Fibroblast of lung (primary cell): ENCODE measurements at regions not wholly inside any gene's neighbourhood (a gene's known extent, or its start where the extent isn't known, plus 50 kb on each side); places are given as distances from the start of the nearest gene placed in this dataset.

Experiments
- EZH2 ChIP-seq: IDR thresholded peaks from 2 replicates; pipeline ENCODE4 v1.5.1; 2012; ENCODE audit warnings: low read length, control low read depth, mild to moderate bottlenecking; ENCODE audit errors: missing control alignments
- TF ChIP-seq, protein P1 (sequence below), 2 donors: IDR thresholded peaks in 1 of 2; conservative IDR thresholded peaks in 1 of 2; 1 replicate in 1 of 2; 2 replicates in 1 of 2; pipeline ENCODE4 v1.5.1; 2011 to 2012; ENCODE audit warnings: low read length in 2 of 2, control low read depth in 1 of 2, inconsistent platforms in 1 of 2, low read depth in 1 of 2, mild to moderate bottlenecking in 1 of 2

DNA sequence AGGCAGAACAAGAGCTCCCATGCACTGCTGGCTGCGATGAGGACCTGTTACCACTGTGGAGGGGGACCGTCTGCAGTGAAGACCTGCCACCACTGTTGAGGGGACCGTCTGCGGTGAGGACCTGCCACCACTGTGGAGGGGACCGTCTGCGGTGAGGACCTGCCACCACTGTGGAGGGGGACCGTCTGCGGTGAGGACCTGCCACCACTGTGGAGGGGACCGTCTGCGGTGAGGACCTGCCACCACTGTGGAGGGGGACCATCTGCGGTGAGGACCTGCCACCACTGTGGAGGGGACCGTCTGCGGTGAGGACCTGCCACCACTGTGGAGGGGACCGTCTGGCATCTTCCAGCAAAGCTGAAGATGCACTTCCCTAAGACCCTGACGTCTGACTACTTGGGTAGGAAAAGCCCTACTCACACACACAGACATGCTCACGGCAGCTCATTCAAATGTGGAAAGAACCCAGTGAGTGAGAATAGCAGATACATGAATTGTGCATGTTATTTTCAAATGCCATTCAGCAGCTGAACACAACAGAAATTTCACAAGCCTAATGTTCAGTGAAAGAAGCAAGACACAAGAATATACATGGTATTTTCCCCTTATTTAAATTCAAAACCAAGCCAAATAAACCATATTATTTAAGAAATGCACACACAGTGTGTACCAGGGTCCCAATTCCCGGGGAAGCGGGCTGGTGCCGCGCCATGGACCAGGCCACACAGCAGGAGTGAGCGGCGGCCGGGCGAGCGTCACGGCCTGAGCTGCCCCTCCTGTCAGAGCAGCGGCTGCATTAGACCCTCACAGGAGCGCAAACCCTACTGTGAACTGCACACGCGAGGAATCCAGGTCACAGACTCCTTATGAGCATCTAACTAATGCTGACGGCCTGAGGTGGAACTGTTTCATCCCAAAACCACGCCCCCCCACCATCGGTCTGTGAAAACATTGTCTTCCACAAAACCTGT lies 64.2 kb upstream of the METRNL start:
- TF ChIP-seq, protein P1, sequence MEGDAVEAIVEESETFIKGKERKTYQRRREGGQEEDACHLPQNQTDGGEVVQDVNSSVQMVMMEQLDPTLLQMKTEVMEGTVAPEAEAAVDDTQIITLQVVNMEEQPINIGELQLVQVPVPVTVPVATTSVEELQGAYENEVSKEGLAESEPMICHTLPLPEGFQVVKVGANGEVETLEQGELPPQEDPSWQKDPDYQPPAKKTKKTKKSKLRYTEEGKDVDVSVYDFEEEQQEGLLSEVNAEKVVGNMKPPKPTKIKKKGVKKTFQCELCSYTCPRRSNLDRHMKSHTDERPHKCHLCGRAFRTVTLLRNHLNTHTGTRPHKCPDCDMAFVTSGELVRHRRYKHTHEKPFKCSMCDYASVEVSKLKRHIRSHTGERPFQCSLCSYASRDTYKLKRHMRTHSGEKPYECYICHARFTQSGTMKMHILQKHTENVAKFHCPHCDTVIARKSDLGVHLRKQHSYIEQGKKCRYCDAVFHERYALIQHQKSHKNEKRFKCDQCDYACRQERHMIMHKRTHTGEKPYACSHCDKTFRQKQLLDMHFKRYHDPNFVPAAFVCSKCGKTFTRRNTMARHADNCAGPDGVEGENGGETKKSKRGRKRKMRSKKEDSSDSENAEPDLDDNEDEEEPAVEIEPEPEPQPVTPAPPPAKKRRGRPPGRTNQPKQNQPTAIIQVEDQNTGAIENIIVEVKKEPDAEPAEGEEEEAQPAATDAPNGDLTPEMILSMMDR (conservative IDR thresholded peaks at IDR 0.05 in 1 of 2, IDR thresholded peaks at IDR 0.05 in 1 of 2; ENCODE audit: low read depth in 1 of 2, low read length in 2 of 2): no peak
- no peak for TF ChIP-seq EZH2
